ENCODE measurements at regions not wholly inside any gene's neighbourhood (a gene's known extent, or its start where the extent isn't known, plus 50 kb on each side); places are given as distances from the start of the nearest gene placed in this dataset.

- Histone ChIP-seq H3K4me2 (ENCODE audit: low read length) (no peak overlapping the region), H4K20me1 (ENCODE audit: insufficient read depth, low read length) (no peaks in the 10 kb centered on the region), H3K36me3 (replicated peaks; ENCODE audit: low read depth, low read length) (no peaks in the 10 kb centered on the region)
These were observed 54.1 kb downstream of the PTPRS start for GRCh38 chr19:5286465-5287029.

GRCh38 chr19:5285955-5286354 lies 54.7 kb downstream of the PTPRS start:
- H3K27me3 ChIP-seq (ENCODE audit: low read depth, low read length), result peaks cover 15% of the 10 kb centered on the region
- no peaks in the 10 kb centered on the region for H4K20me1 ChIP-seq (ENCODE audit: insufficient read depth, low read length)

More at GRCh38 chr19:5286465-5287029, 54.1 kb downstream of the PTPRS start:
- H3K9ac ChIP-seq (ENCODE audit: low read length), result no peak overlapping the region
- H3K27ac ChIP-seq (ENCODE audit: low read length), result no peak overlapping the region
- H2AFZ ChIP-seq (ENCODE audit: low read depth, low read length), result no peak overlapping the region
- H3K4me1 ChIP-seq (ENCODE audit: low read length), result no peaks in the 10 kb centered on the region
- no peak overlapping the region for H3K4me3 ChIP-seq (ENCODE audit: low read length)
- peaks cover 15% of the 10 kb centered on the region for H3K27me3 ChIP-seq (ENCODE audit: low read depth, low read length)
- TF ChIP-seq, protein P1, sequence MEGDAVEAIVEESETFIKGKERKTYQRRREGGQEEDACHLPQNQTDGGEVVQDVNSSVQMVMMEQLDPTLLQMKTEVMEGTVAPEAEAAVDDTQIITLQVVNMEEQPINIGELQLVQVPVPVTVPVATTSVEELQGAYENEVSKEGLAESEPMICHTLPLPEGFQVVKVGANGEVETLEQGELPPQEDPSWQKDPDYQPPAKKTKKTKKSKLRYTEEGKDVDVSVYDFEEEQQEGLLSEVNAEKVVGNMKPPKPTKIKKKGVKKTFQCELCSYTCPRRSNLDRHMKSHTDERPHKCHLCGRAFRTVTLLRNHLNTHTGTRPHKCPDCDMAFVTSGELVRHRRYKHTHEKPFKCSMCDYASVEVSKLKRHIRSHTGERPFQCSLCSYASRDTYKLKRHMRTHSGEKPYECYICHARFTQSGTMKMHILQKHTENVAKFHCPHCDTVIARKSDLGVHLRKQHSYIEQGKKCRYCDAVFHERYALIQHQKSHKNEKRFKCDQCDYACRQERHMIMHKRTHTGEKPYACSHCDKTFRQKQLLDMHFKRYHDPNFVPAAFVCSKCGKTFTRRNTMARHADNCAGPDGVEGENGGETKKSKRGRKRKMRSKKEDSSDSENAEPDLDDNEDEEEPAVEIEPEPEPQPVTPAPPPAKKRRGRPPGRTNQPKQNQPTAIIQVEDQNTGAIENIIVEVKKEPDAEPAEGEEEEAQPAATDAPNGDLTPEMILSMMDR (IDR thresholded peaks at IDR 0.05; ENCODE audit: low read depth, low read length), result no peak
- TF ChIP-seq EZH2phosphoT487 (IDR thresholded peaks at IDR 0.05; ENCODE audit: low read depth), result no peak
- H3K79me2 ChIP-seq (ENCODE audit: low read length), result no peaks in the 10 kb centered on the region
- H3K9me3 ChIP-seq (ENCODE audit: insufficient read depth, low read length), result no peaks in the 10 kb centered on the region

GRCh38 chr19:5285311-5285710 lies 55.3 kb downstream of the PTPRS start:
- Histone ChIP-seq H3K27ac (ENCODE audit: low read length) (no peak overlapping the region), H3K9me3 (ENCODE audit: insufficient read depth, low read length) (no peaks in the 10 kb centered on the region), H3K36me3 (replicated peaks; ENCODE audit: low read depth, low read length) (no peaks in the 10 kb centered on the region), H3K4me1 (ENCODE audit: low read length) (no peaks in the 10 kb centered on the region), H3K79me2 (ENCODE audit: low read length) (no peaks in the 10 kb centered on the region), H3K27me3 (ENCODE audit: low read depth, low read length) (peaks cover 16% of the 10 kb centered on the region), H3K9ac (ENCODE audit: low read length) (no peak overlapping the region), H2AFZ (ENCODE audit: low read depth, low read length) (no peak overlapping the region), H3K4me2 (ENCODE audit: low read length) (no peak overlapping the region), H4K20me1 (ENCODE audit: insufficient read depth, low read length) (no peaks in the 10 kb centered on the region), H3K4me3 (ENCODE audit: low read length) (no peak overlapping the region)
- TF ChIP-seq EZH2phosphoT487 (IDR thresholded peaks at IDR 0.05; ENCODE audit: low read depth), result no peak
- TF ChIP-seq, protein P1 (IDR thresholded peaks at IDR 0.05; ENCODE audit: low read depth, low read length), result no peak

More at GRCh38 chr19:5285955-5286354, 54.7 kb downstream of the PTPRS start:
- Histone ChIP-seq H3K4me1 (ENCODE audit: low read length) (no peaks in the 10 kb centered on the region), H3K79me2 (ENCODE audit: low read length) (no peaks in the 10 kb centered on the region), H3K27ac (ENCODE audit: low read length) (no peak overlapping the region), H3K4me2 (ENCODE audit: low read length) (no peak overlapping the region), H2AFZ (ENCODE audit: low read depth, low read length) (no peak overlapping the region), H3K4me3 (ENCODE audit: low read length) (no peak overlapping the region), H3K36me3 (replicated peaks; ENCODE audit: low read depth, low read length) (no peaks in the 10 kb centered on the region), H3K9ac (ENCODE audit: low read length) (no peak overlapping the region), H3K9me3 (ENCODE audit: insufficient read depth, low read length) (no peaks in the 10 kb centered on the region)
- TF ChIP-seq, protein P1 (IDR thresholded peaks at IDR 0.05; ENCODE audit: low read depth, low read length), result no peak
- no peak for TF ChIP-seq EZH2phosphoT487 (IDR thresholded peaks at IDR 0.05; ENCODE audit: low read depth)

GRCh38 chr19:5282901-5283300 lies 57.7 kb downstream of the PTPRS start:
- TF ChIP-seq, protein P1 (IDR thresholded peaks at IDR 0.05; ENCODE audit: low read depth, low read length), result no peak
- TF ChIP-seq EZH2phosphoT487 (IDR thresholded peaks at IDR 0.05; ENCODE audit: low read depth), result no peak
- peaks cover 19% of the 10 kb centered on the region for H3K27me3 ChIP-seq (ENCODE audit: low read depth, low read length)
- H3K4me3 ChIP-seq (ENCODE audit: low read length), result no peak overlapping the region
- H3K27ac ChIP-seq (ENCODE audit: low read length), result no peak overlapping the region
- no peaks in the 10 kb centered on the region for H3K79me2 ChIP-seq (ENCODE audit: low read length)
- H4K20me1 ChIP-seq (ENCODE audit: insufficient read depth, low read length), result no peaks in the 10 kb centered on the region
- no peak overlapping the region for H3K9ac ChIP-seq (ENCODE audit: low read length)
- H2AFZ ChIP-seq (ENCODE audit: low read depth, low read length), result no peak overlapping the region
- no peaks in the 10 kb centered on the region for H3K9me3 ChIP-seq (ENCODE audit: insufficient read depth, low read length)
- no peak overlapping the region for H3K4me2 ChIP-seq (ENCODE audit: low read length)
- no peaks in the 10 kb centered on the region for H3K36me3 ChIP-seq (replicated peaks; ENCODE audit: low read depth, low read length)
- H3K4me1 ChIP-seq (ENCODE audit: low read length), result no peaks in the 10 kb centered on the region

All from OCI-LY3 (cell line).